ENCODE measurements at regions not wholly inside any gene's neighbourhood (a gene's known extent, or its start where the extent isn't known, plus 50 kb on each side); places are given as distances from the start of the nearest gene placed in this dataset.

GRCh38 chr4:53713767-53714166, 122.5 kb upstream of the LNX1 start:
- H3K9me3 ChIP-seq (ENCODE audit: control insufficient read depth in 1 of 2, insufficient read depth in 1 of 2, low read depth in 1 of 2, low read length in 2 of 2) = no peaks in the 10 kb centered on the region
- no peak overlapping the region for H3K4me3 ChIP-seq (replicated peaks in 1 of 2; ENCODE audit: low read depth in 1 of 2, low read length in 2 of 2)
- no peaks in the 10 kb centered on the region for H3K9me2 ChIP-seq (ENCODE audit: insufficient read depth)
- H3K9ac ChIP-seq (ENCODE audit: low read length) = no peak overlapping the region
- no peaks in the 10 kb centered on the region for H3K36me3 ChIP-seq (ENCODE audit: control insufficient read depth in 1 of 2, insufficient read depth in 2 of 2, low read length in 2 of 2)
- H4K20me1 ChIP-seq (ENCODE audit: insufficient read depth) = no peaks in the 10 kb centered on the region
- intact Hi-C loops (cut with micrococcal nuclease) = loop anchor here (10.0 kb wide), 1 partner anchor 59 kb away; no protein-coding TSS in a partner anchor
- H2AFZ ChIP-seq (ENCODE audit: low read depth, low read length, poor library complexity, severe bottlenecking) = no peak overlapping the region
- H3K4me1 ChIP-seq (ENCODE audit: control insufficient read depth in 1 of 2, insufficient read depth in 2 of 2, low read length in 2 of 2) = no peaks in the 10 kb centered on the region
- ChIA-PET CTCF (no interaction called here), RAD21 (ENCODE audit: low non-redundant PET in 1 of 2, low total read pairs in 2 of 2, uncharacterized antibody in 2 of 2, unreplicated experiment in 2 of 2) (no interaction called here), POLR2A (no interaction called here)
- DNase-seq (ENCODE audit: low read depth, low spot score) (no peak), ATAC-seq (no peak)
- BruUV-seq (replicated peaks) = no TSS peak
- peaks cover 23% of the 10 kb centered on the region for H3K27me3 ChIP-seq (ENCODE audit: insufficient read depth, low read length)
- no peaks in the 10 kb centered on the region for H3K79me2 ChIP-seq (ENCODE audit: insufficient read depth, low read length)
- no peak for TF ChIP-seq ZFX (IDR thresholded peaks at IDR 0.05)
- no peak for TF ChIP-seq EZH2phosphoT487 (IDR thresholded peaks at IDR 0.05; ENCODE audit: borderline replicate concordance)
- no peak for TF ChIP-seq ATF3 (IDR thresholded peaks at IDR 0.05)
- no peak for TF ChIP-seq ZNF274 (IDR thresholded peaks at IDR 0.05; ENCODE audit: low read depth, low read length)
- TF ChIP-seq CTCF (IDR thresholded peaks at IDR 0.05 in 2 of 3, conservative IDR thresholded peaks at IDR 0.05 in 1 of 3; ENCODE audit: borderline replicate concordance in 1 of 3, insufficient read depth in 1 of 3, low read depth in 2 of 3, low read length in 2 of 3) = no peak
- no peak for TF ChIP-seq EZH2 (IDR thresholded peaks at IDR 0.05)
- no peak for TF ChIP-seq POLR2A (IDR thresholded peaks at IDR 0.05; ENCODE audit: borderline replicate concordance, extremely low read depth, insufficient read depth, insufficient read length)
- TF ChIP-seq POLR2AphosphoS5 (IDR thresholded peaks at IDR 0.05; ENCODE audit: low read depth, low read length) = no peak
- no peak for TF ChIP-seq SIN3A (IDR thresholded peaks at IDR 0.05; ENCODE audit: low read depth)
- no peak overlapping the region for H3K4me2 ChIP-seq (ENCODE audit: low read length)
- H3K27ac ChIP-seq (ENCODE audit: low read depth, low read length) = no peak overlapping the region

DNA sequence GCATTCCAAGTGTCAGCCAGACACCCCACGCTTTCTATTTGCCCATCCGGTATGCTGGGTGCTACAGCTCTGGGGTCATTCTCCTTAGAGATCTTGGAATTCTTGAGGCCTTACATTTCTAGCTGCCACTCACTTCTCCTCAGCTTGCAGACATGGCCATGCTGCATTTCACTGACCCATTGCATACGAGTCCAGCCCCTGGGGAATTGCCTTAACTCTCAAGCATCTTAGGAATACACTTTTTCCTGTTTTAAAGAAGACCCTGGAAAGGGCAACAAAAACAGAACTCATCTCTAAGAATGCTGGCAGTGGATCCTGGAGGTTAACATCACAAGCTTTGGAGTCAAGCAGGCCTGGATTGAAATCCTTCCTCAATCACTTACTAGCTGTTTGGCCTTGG, 122.0 kb upstream of the LNX1 start:
- no TSS peak for BruUV-seq (replicated peaks)
- Histone ChIP-seq H3K9ac (ENCODE audit: low read length) (no peak overlapping the region), H4K20me1 (ENCODE audit: insufficient read depth) (no peaks in the 10 kb centered on the region), H3K27me3 (ENCODE audit: insufficient read depth, low read length) (peaks cover 23% of the 10 kb centered on the region), H3K27ac (ENCODE audit: low read depth, low read length) (no peak overlapping the region), H3K4me2 (ENCODE audit: low read length) (no peak overlapping the region), H3K9me3 (ENCODE audit: control insufficient read depth in 1 of 2, insufficient read depth in 1 of 2, low read depth in 1 of 2, low read length in 2 of 2) (no peaks in the 10 kb centered on the region), H3K4me3 (replicated peaks in 1 of 2; ENCODE audit: low read depth in 1 of 2, low read length in 2 of 2) (no peak overlapping the region), H3K36me3 (ENCODE audit: control insufficient read depth in 1 of 2, insufficient read depth in 2 of 2, low read length in 2 of 2) (no peaks in the 10 kb centered on the region), H3K4me1 (ENCODE audit: control insufficient read depth in 1 of 2, insufficient read depth in 2 of 2, low read length in 2 of 2) (no peaks in the 10 kb centered on the region), H3K79me2 (ENCODE audit: insufficient read depth, low read length) (no peaks in the 10 kb centered on the region), H3K9me2 (ENCODE audit: insufficient read depth) (no peaks in the 10 kb centered on the region), H2AFZ (ENCODE audit: low read depth, low read length, poor library complexity, severe bottlenecking) (no peak overlapping the region)
- RAD21 ChIA-PET (ENCODE audit: low non-redundant PET in 1 of 2, low total read pairs in 2 of 2, uncharacterized antibody in 2 of 2, unreplicated experiment in 2 of 2) = no interaction called here
- CTCF ChIA-PET = no interaction called here
- POLR2A ChIA-PET = no interaction called here
- intact Hi-C loops (cut with micrococcal nuclease) = loop anchor here (10.0 kb wide), 1 partner anchor 58 kb away; no protein-coding TSS in a partner anchor
- ATAC-seq (no peak), DNase-seq (ENCODE audit: low read depth, low spot score) (no peak)
- TF ChIP-seq POLR2A (IDR thresholded peaks at IDR 0.05; ENCODE audit: borderline replicate concordance, extremely low read depth, insufficient read depth, insufficient read length) = no peak
- no peak for TF ChIP-seq FOSL1 (IDR thresholded peaks at IDR 0.05; ENCODE audit: low read depth)
- no peak for TF ChIP-seq EZH2 (IDR thresholded peaks at IDR 0.05)

All from HCT116 (cell line).